HG02588 (cell line): ENCODE measurements at regions not wholly inside any gene's neighbourhood (a gene's known extent, or its start where the extent isn't known, plus 50 kb on each side); places are given as distances from the start of the nearest gene placed in this dataset.

Experiments used
- ATAC-seq: cut with Tn5 transposase; IDR thresholded peaks from one replicate; pipeline ENCODE4 v1.9.1; 2021; ENCODE audit warnings: mild to moderate bottlenecking, moderate library complexity; ENCODE audit not compliant: unreplicated experiment

GRCh38 chr17:63125987-63126386 is 160.0 kb downstream of the TANC2 start:
- no peak for ATAC-seq

GRCh38 chr17:63126607-63127006 is 160.6 kb downstream of the TANC2 start:
- ATAC-seq, result no peak

DNA sequence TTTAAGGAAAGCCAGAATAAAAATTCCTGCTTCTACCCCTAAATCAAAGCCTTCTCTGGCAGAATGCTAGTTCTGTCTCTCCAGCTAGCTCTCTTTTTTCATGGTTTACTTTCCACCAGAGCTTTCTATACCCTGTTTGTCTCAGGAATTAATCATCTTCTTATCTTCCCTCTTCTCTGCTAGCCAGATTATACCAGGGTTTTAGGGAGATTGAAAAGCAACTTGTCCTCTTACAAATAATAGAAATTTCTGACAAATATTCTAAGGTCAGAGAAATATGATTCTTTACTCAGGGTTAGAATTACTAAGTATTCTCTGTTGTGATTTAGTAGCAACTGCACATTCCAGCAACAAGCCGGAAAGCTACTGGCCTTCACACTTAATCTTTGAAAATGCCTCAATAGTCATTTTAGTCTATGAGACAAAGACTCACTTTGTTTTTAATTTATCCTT is 166.4 kb downstream of the TANC2 start:
- no peak for ATAC-seq

GRCh38 chr17:63133491-63133890 is 167.5 kb downstream of the TANC2 start:
- ATAC-seq, result no peak

DNA sequence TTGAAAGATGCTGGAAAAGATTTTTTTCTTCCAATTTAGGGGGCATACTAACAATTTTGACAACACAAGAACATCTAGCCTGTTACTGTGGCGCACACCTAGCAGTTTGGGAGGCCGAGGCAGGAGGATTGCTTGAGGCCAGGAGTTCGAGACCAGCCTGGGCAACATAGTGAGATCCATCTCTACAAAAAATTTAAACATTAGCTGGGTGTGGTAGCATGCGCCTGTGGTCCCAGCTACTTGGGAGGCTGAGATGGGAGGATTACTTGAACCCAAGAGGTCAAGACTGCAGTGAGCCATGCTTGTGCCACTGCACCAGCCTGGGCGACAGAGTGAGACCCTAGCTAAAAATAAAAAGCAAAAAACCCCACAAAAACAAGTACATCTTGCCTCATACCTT is 168.8 kb downstream of the TANC2 start:
- ATAC-seq, result no peak

DNA sequence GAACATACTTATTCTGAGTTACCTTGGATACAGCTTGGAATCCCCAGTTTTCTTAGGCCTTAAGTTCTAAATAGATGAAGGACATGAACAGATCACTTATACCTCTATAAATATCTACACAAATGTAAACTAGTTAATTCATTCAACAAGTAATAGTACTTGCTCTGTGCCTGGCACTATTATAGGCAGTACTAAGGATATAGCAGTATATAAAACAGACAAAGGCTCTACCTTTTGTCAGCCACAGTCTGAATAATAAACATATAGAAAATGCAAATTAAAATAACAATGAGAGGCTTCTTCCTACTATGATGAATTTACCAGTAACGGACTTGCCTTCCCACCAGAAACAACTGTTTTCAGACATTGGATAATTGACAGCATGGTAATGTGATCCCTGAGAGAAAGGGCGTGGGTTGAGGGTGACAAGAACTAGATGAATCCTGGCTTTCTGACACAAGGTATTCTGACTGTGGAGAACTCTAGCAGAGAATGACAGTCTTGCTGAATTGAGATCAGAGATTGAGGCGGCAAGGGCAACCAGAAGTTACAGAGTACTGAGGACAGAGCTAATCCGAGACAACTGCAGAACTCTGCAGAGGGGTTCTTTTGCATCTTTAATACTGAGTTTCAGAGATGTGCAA is 170.5 kb downstream of the TANC2 start:
- ATAC-seq, result no peak

- ATAC-seq, result no peak
These were observed 171.1 kb downstream of the TANC2 start for GRCh38 chr17:63137163-63137562.

GRCh38 chr17:63138713-63139112 is 172.7 kb downstream of the TANC2 start:
- ATAC-seq, result no peak

DNA sequence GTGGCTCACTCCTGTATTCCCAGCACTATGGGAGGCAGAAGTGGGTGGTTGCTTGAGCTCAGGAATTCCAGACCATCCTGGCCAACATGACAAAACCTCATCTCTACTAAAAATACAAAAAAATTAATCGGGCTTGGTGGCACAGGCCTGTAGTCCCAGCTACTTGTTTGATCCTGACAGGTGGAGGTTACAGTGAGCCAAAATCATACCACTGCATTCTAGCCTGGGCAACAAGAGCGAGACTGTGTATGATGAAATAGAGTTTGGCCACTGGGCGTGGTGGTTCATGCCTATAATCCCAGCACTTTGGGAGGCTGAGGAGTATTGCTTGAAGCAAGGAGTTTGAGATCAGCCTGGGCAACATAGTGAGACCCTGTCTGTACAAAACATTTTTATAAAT is 173.3 kb downstream of the TANC2 start:
- ATAC-seq, result no peak

DNA sequence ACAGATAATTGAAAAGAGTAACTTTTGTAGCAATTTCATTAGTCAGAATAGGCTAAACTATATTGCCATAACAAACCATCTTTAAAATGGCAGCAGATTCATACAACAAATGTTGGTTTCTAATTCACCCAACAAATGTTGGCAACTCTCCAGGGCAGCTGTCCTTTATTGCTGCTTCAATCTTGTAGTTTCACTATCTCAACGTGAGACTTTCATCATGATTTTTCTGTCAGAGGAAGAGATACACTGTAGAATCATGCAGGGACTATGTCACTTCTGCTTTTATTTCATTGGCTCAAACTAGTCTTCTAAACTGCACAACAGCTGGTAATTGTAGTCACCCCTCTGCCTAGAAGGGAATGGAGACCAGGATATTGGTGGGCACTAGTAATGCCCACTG is 174.2 kb downstream of the TANC2 start:
- no peak for ATAC-seq

DNA sequence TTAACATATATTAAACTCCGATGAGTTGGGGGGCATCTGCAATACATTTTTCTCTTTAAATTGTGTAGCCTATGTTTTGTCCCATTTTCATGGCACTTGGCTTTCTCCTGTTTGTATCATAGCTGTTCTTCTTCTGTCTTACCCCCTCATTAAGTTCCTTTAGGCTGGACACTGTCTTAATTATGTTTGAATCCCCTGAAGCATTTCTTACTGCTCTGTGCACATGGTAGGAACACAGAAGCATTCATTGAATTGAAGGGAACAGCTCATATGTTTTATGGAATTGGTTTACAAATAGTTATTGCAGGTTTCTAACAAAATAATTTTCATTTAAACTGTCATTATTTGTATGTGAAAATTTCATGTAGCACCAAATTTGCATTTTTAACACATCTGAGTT is 176.8 kb downstream of the TANC2 start:
- no peak for ATAC-seq

DNA sequence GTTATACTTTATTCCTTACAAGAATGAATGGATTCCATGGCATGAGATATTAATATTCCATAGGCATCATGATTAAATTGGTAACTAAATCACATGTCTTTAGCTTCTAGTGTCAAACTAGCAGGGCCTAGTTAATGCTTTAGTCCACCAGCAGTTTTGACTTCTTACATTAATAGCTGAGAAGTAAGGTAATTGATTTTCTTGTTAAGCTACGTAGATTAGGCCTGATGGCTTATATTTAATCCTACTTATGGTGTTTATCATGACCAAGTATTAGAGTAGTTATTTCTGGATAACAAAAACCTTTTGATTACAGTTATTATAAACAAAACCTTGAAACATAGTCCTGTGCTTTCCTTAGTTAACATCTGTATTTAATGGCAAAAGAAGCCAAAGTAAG is 184.5 kb downstream of the TANC2 start:
- ATAC-seq, result no peak

DNA sequence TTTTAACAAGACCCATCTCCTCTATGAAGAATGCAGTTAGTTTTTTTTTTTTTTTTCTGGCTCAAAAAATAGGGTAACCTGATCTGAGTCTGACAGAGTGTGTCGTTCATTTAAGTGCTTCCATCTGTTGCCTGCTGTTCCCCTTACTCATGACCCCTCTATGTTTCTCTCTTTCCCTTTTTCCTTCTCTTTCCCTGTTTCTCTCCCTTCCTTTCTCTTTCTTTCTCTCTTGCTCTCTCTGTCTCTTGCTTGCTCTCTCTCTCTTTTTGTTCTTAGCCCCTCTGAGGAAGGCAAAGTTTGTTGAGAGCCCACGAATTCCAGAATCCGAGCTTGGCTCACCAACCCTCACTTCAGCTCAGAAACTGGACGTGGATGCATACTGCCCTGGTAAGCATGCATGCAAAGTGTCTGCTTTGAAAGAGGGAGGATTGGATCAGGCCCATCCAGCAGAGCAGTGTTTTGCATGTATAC is 185.0 kb downstream of the TANC2 start:
- no peak for ATAC-seq

DNA sequence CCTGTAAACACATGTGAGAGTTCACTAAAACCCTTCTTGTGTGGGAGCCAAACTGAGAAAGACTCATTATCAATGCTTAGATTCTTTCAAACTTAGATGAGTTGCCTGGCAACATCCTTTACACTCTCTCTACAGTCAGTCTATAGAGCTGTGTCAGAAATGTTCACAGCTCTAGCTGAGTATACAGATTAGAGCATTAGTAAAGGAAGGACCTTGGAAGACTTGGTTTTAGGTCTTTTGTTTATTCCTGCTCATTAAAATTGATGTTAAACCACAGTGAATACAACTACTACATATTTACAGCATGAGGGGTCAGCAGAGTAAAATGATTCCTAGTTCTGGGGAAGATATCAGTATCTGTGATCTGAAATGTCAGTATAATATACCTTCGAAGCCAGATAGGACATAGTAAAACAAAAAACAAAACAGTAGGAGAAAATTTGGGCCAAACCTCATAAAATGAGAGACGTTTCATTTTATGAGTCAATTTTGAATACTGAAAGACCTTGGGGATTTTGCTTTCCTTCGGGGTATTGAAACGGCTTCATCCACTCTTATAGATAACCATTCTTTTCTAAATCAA is 186.0 kb downstream of the TANC2 start:
- no peak for ATAC-seq

DNA sequence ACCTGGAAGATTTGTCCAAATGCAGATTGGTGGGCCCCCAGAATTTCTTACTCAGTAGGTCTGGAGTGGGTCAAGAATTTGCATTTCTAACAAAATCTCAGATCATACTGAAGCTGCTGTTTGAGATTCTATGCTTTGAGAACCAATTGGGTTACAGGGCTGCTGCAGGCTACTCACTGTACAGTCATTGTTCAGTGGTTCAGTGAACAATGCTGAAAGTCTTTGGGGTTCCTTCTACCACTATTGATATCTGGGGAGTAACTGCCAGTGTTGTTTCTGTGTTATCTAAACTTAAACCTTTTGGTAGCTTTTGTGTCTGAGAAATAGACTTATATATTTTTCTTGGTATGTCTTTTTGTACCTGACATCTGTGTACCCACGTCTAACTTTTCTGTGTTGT is 187.5 kb downstream of the TANC2 start:
- no peak for ATAC-seq

GRCh38 chr17:63154586-63155244 is 188.7 kb downstream of the TANC2 start:
- ATAC-seq, result no peak

DNA sequence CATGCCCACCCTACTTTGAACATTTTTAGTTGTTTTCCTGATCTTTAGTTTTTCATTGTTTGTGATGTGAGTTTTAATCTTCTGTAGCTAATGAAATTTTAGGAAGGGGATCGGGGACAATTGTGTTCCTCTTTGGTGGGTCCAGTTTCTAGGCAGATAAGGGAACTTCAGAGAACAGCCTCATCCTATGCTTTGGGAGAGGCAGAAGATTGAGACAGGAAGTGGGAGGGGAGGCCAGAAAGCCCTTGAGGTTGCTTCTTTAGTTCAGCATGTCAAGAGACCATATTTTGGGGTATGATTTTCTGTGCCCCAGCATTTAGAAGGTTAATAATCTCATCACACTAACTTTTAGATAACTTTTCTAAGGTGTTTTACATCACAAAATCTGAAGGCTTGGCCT is 191.0 kb downstream of the TANC2 start:
- ATAC-seq, result no peak

GRCh38 chr17:63162406-63163157 is 196.5 kb downstream of the TANC2 start:
- ATAC-seq, result no peak

DNA sequence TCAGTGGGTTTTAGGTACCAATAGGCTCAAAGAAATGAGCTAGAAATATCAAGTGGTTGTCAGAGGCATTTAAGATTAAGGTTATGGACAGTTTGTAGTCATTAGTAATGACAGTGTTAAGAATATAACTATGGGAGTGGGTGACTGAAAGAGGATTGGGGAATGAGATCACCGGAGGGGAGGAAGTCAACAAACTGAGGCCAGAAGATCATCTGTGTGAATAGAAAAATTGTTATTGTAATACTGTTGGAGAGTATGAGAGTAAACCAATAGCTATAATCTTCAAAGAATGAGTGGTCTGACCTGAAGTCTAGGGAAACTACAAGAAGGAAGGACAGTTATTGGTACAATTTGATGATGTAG is 197.1 kb downstream of the TANC2 start:
- ATAC-seq, result no peak

- no peak for ATAC-seq
These were observed 199.4 kb downstream of the TANC2 start for GRCh38 chr17:63165400-63165799.

DNA sequence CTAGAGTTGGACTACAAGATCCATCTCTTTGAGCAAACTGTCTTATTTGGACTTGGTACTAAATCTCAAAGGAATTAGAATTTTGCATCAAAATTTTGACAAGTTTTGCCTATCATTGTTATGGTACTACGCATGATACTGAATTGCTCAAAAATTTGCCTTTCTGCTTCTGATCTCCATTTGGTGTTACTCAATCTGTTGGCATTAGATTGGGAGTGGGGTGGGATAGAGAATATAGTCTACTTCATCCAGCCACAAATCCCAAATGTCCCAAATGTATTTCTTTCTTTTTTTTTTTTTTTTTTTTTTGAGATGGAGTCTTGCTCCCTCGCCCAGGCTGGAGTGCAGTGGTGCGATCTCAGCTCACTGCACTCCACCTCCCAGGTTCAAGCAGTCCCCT is 204.8 kb downstream of the TANC2 start:
- ATAC-seq, result no peak
